ENCODE measurements at regions not wholly inside any gene's neighbourhood (a gene's known extent, or its start where the extent isn't known, plus 50 kb on each side); places are given as distances from the start of the nearest gene placed in this dataset.

DNA sequence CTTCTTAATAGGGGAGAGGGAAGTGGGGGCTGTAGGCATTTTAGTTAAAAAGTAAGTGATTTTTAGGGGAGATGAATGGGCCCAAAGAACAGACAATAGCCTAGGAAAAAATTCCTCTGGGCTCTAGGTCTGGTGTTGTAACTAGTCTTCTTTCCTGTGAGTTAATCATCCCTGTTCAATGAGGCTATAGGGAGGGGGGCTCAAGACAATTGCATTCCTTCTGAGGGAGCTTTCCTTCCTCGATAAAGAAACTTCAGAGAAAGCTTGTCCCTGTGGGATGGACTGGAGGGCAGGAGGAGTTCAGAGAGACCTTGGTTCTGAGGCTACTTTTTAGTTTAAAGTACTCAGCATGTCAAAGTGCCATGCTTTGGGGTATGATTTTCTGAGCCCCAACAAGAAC lies 127.2 kb downstream of the BBS10 start:
- DNase-seq (ENCODE audit: low read depth, low spot score) = no peak

DNA sequence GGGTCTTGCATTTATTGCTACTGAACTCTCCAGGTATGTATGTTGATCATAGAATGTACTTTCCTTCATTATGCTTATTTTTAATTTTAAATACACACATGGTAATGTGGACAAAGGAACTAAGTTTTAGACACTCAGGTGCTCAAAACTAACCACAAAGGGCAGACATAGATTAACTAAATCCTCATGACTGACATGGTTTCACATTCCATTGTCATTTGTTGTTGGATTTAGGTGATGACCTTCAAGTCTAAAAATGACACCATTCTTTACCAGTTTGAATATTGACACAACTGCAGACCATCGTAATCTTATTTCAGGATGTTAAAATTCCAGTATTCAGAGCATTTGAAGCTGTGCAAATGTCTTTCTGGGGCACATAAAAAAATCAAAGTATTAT lies 128.4 kb downstream of the BBS10 start:
- no peak for DNase-seq (ENCODE audit: low read depth, low spot score)

DNA sequence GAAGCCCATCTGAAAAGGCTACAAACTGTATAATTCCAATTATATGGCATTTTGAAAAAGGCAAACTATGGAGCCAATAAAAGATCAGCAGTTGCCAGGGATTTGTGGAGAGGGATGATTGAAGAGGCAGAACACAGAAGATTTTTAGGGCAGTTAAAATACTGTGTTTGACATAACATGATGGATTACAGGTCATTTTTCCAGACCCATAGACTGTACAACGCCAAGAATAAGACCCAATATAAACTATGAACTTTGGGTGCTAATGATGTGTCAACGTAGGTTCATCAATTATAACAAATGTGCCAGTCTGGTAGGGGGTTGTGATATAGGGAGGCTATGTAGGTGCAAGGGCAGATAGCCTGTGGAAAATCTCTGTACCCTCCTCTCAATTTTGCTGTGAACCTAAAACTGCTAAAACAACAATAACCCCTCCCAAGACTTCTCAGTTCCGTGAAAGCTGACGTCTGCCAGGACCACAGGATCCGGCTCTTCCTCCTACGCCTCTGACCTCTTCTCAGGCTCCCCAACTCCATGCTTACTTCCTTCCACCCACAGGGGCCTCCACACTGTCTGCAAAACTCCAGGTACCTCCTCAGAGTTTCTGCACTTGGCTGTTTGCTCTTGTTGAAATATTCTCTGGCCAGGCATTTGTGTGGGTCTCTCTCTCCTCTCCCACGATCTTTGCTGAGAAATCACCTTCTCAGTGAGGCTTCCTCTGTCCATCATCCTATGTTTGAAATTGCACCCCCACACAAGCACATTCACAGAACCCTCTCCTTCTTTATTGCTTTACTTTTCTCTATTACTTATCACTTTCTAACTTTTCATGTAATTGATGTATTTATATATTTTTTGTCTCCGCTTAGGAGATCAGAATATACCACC lies 131.4 kb downstream of the BBS10 start:
- DNase-seq (ENCODE audit: low read depth, low spot score) = no peak

DNA sequence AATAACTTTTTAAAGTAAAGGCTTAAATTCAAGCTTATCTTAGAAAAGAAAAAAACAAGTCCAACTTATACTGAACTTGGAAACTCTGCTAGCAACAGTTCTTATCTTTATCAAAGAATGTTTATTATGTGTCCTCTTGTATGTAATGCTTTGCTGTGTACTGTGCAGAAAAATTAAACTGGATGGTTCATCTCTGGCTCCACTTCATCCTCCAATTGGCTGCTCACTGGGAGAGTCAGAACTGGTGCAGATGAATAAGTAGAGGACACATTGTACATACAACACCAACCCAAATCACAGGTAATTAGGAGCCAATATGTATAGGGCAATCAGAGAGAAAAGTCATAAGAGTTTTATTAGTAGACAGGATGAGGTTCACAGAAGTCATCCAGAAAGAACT lies 123.6 kb upstream of the NAP1L1 start:
- no peak for DNase-seq (ENCODE audit: low read depth, low spot score)

DNA sequence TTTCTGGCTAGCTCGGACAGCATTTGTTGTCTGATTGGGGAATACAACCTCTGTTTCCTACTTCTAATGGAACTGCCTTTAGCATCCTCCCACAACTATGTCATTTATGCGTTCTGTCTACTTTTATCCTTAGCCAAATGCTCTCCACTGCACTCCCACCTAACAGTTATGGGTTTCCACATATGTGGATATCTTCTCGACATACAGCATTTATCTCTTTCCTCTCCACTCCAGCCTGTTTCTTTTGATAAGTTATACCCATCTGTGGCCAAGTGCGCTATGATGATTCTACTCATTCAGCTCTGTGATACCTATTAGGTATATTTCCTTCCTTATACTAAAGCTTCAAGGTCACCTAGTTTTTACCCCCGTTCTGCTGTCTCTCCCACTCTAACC lies 122.2 kb upstream of the NAP1L1 start:
- DNase-seq (ENCODE audit: low read depth, low spot score) = no peak

DNA sequence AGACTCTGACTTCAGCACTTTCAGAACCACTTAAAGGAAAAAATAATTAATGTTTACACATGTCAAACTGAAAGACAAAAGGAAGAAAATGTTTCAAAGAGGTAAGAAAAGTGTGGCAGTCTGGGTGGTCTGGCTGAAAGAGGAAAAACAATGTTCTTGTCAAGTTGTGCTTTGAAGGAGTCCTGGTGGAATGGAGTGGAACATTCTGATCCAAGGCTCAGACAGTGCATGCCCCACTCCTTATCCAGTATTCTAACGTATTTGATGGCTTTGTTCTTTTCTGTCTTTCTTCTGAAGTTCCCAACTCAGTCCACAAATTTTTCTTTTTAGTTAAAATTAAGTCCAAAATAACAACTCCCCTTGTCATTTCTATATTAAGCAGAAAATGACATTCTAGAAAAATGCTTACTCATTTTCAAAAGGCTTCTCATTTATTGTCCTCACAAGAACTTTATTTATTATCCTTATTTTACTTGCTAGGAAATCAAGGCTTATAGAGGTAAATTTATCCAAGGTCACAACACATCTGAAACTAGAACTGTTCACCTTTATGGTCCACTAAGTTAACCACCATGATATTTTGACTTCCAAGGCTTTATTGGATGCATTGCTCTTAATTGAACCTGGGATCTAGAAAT lies 121.7 kb upstream of the NAP1L1 start:
- no peak for DNase-seq (ENCODE audit: low read depth, low spot score)

DNA sequence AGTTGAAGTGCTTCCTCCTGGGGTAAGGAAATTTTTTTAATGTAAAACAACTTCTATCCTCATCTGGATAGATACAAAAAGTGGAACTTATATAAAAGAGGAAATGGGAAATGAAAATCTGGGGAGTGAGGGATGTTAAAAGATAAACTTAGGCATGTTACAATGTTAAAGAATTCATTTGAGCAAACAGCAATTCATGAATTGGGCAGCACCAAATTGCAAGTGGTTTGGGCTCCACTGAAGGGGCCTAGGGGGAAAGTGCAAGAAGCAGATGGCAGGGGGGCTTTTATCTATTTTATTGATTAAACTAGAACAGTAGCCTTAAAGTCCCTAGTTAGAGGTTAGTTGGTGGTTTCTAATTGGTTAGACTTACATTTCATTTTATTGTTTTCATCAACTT lies 118.1 kb upstream of the NAP1L1 start:
- DNase-seq (ENCODE audit: low read depth, low spot score) = no peak

DNA sequence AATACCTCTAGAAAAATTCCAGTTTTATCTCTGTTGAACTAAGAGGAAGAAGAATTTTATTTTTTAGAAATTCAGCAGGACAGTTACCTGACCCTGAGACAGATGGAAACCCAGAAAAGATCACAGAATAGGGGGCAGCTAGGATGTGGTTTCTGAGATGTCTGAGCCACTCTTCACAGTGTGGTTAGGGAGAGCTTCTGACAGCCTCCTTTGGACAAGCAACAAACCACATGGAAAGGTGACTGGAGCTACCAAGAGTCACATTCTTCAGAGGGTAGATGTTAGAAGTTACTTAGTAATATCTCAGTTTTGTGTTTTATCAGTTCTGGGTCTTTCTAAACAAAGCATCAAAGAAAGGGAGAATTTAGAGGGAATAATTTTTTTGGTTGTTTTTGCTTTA lies 117.3 kb upstream of the NAP1L1 start:
- DNase-seq (ENCODE audit: low read depth, low spot score) = no peak

DNA sequence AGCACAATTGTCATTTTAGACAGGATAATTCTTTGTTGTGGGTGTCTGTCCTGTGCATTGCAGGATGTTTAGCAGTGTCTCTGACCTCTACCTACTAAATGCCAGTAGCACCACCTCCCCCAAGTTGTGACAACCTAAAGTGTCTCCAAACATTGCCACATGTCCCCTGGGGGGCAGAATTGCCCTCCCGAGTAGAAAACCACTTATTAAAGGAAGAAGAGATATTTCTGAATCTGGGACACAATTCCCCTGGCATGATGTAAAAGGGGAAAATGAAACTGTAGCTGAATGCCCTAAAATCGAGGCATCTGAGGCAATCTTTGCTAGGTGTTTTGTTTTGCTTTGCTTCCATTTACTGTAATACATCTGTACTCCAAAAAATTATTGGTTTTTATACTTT lies 116.8 kb upstream of the NAP1L1 start:
- no peak for DNase-seq (ENCODE audit: low read depth, low spot score)

DNA sequence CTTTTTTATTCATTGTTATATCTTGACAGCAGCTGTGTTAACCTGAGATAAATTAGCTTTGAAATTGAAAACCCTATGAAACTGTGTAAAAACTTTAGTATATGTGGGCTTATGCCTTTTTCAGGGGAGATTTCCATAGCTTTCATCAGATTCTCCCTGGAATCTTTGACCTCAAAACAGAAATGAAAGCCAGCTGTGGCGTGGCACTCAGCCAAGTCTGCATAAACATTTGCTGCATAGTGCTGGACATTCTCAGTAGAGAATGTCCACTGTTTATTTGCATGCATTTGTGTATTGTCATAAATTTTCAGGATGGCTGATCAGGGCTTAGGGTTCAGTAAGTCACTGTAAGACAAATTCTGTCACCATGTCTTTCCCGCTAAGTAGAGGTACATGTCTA lies 115.3 kb upstream of the NAP1L1 start:
- no peak for DNase-seq (ENCODE audit: low read depth, low spot score)

DNA sequence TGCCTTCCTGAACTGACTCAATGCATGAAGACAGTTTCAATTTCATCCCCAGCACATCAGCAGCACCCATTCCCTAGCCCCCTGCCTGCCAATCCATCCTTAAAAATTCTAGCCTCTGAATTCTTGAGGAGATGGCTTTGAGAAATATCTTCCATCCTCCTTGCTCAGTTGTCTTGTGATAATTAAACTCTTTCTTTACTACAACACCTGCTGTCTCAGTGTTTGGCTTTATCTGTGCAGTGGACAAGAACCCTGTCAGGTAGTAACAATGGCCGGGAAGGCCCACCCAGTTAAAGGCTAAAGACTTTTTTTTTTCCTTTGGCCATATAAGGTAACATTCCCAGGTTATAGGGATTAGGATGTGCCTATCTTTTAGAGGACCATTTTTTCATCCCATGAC lies 114.4 kb upstream of the NAP1L1 start:
- no peak for DNase-seq (ENCODE audit: low read depth, low spot score)

DNA sequence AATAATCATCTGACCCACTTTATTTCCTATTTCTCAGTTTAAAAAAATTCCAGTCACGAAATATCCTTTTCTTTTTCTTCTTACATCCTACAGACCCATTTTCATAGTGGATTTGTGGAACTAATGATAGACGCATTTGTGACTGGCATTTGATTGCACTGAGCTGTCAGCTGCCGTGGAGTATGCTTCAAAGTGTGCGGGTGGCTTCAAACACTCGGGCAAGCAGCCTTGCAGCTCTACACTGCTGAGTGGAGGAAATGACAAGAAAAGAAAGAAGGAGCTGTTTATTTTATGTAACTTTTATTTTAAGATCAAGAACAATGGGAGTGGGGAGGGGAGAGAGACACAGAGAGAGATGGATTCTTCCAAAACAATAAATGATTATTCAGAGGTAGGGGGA lies 112.8 kb upstream of the NAP1L1 start:
- DNase-seq (ENCODE audit: low read depth, low spot score) = no peak

DNA sequence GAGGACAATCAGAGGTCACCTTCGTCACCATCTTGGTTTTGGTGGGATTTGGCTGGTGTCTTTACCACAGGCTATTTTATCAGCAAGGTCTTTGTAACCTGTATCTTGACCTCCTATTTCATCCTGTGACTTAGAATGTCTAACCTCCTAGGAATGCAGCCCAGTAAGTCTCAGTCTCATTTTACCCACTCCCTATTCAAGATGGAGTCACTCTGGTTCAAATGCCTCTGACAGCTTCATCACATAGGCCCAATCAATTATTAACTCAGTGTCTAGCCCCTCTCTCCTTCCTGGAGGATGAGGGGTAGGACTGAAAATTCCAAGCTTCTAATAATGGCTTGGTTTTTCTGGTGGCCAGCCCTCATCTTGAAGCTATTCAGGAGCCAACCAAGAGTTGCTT lies 111.4 kb upstream of the NAP1L1 start:
- no peak for DNase-seq (ENCODE audit: low read depth, low spot score)

DNA sequence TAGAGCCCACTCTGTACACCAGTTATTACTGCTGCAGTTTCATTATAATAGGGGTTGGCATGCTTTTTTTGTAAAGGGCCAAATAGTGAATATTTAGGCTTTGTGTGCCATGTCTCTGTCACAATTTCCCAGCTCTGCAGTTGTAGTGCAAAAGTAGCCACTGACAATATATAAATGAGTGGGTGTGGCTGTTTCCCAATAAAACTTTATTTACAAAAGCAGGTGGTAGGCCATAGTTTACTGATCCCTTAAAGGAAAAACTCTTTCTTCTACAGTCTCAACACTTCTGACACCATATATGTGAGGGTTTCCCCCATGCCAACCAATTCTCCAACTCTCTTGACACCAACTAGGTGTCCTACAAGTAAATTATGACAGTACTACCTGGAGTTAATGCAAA lies 110.2 kb upstream of the NAP1L1 start:
- no peak for DNase-seq (ENCODE audit: low read depth, low spot score)

DNA sequence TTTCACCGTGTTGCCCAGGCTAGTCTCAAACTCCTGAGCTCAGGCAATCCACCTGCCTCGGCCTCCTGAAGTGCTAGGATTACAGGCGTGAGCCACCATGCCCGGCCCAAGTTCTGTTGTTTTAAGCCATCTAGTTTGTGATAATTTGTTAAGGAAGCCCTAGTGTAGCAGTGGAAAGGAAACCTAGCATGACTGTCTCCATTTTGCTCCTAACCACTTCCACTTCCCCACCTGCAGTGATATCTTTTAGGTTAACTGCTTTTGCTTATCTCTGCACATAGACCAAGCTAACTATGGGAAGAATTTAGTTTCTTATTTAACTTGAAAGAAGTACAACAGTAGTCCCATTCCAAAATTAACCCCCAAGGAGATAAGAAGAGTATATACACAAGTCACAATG lies 109.5 kb upstream of the NAP1L1 start:
- DNase-seq (ENCODE audit: low read depth, low spot score) = no peak

DNA sequence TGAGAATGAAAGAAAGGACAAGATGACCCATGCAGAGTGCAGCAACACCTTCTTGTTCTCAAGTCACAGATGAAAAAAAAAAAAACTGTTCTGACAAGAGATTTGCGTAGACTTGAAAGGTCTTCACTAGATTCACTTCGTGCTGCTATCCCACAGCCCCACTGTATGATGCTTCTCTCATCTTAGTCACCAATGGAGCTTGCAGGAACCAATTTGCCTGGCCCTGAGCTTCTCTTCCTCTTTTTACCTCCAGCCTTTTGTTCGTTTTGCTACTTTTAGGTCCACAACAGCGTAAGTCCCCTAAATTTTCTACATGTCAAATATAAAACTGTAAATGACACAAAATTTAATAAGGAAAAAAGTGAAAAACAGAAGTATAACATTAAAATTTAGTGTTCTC lies 107.9 kb upstream of the NAP1L1 start:
- DNase-seq (ENCODE audit: low read depth, low spot score) = no peak

DNA sequence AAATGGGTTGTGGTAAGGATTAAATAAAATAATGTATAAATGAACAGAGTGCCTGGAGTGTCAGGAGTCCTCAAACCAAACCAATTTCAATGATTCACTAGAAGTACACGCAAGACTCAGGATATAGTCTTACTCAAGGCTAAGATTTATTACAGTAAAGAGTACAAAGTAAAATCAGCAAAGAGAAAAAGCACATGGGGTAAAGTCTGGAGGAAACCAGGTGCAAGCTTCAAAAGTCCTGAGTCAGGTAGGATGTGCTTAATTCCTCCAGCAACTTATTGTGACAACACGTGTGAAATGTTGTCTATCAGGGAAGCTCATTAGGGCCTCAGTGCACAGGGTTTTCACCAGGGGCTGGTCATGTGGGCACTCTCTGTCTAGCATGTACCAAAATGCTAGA lies 105.8 kb upstream of the NAP1L1 start:
- no peak for DNase-seq (ENCODE audit: low read depth, low spot score)

DNA sequence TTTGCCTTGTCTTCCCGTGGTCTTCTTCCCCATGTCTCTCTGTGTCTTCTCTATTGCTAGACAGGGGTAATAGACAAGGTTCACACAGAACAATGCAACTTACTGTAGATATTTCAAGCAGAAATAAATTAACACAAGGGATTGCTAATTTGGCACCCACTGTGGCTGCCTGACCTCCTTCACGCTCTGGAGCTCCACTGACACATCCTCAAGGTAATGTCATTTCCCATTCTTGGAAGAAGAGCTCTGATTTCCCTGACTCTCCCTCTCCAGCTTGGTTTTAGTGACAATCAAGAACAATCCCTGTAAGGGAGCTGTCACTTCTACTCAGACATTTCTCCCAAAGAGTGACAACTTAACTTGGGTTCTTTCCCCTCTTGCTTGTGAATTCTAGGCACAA lies 105.4 kb upstream of the NAP1L1 start:
- no peak for DNase-seq (ENCODE audit: low read depth, low spot score)

DNA sequence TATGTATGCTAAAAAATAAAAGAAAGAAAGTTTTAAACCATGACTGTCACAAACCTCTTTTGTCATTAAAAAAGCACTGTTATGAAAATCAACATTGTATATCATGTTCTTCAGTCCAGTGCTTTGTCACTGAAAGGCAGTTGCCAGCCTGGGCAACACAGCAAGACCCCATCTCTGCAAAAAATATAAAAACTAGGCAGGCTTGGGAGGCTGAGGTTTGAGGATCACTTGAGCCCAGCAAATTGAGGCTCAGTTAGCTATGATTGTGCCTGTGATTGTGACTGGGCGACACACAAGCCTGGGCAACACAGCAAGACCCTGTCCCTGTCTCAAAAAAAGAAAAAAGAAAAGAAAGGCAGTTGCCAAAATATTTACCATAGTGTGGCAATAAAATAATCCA lies 102.7 kb upstream of the NAP1L1 start:
- no peak for DNase-seq (ENCODE audit: low read depth, low spot score)

DNA sequence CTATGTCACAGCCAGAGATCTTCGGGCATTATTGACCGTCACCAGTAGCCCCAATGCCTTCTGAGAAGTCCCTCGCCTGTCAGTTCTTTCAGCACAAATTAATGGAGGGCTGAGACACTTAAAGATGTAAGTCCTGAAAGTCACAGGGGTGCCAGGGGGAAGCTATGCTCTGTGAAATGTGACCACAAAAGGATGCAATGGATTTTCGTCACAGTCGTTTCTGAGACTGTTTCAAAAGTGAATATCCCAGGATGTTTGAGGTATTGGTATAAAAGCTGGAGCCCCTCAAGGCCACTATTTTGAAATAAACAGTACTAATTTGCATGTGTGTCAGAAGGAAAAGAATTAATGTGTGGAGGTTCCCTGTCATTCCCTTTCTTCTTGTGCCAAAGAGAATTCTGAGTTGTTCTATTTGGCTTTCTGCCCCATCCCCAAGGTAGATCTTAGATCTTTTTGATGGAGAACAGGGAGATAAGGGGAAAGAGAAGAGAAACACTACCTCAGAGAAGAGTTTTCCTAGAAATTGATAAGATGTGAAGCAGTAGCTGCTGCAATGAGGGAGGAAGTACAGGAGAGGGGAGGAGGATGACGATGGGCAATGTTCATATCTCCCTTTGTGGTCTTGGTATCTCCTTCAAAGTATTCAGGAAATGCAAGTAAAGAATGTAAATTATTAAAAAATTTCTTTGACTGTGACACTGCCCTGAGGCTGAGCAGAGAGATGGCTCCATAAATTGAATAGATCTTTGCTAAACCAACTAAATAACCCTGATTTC lies 101.8 kb upstream of the NAP1L1 start:
- no peak for DNase-seq (ENCODE audit: low read depth, low spot score)

DNA sequence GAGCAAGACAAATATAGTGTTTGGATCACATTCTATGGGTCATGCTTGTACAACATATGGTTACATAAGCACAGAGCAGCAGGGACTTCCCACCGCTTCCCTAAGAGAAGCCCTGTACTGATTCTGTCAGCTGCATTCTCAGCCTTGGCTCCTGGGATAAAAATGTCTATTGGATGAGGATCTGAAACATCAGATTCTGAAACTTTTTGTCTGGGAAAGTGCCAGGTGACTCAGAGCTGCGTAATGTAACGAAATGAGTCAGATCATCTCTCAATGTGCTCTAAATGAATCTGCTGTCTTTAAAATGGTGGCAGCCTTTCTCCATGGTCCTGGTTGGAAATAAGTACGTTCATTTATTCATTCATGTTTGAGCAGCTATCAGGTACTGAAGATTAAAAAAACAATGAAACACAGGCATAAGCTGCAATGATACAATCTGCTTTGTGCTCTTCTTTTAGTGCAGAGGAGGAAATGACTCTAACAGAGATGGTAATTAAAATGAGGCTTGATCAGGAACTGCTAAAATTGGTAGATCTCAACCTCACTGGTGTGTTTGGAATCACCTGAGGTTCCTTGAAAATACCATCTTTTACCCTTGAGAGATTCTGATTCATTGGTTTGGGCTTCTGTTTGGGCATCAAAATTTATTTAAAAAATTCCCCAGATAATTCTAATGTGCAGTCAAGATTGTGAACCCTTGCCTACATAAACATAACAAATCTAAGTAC lies 99.1 kb upstream of the NAP1L1 start:
- no peak for DNase-seq (ENCODE audit: low read depth, low spot score)
